HFFc6 (cell line): ENCODE measurements at regions not wholly inside any gene's neighbourhood (a gene's known extent, or its start where the extent isn't known, plus 50 kb on each side); places are given as distances from the start of the nearest gene placed in this dataset.

ENCODE experiments used
- DNase-seq: peaks from one replicate; pipeline ENCODE4 v3.0.0-alpha.2; 2018
- H3K27ac Mint-ChIP-seq: 2 replicates; pipeline ENCODE4 v1.8.0; 2020; ENCODE audit warnings: mild to moderate bottlenecking, mixed read lengths
- H3K27me3 Mint-ChIP-seq: 2 replicates; pipeline ENCODE4 v1.8.0; 2021; ENCODE audit warnings: mild to moderate bottlenecking, moderate library complexity, mixed read lengths; ENCODE audit not compliant: insufficient read depth
- H3K36me3 Mint-ChIP-seq: 2 replicates; pipeline ENCODE4 v1.8.0; 2021; ENCODE audit warnings: low read depth, mixed read lengths
- H3K4me1 Mint-ChIP-seq: 2 replicates; pipeline ENCODE4 v1.8.0; 2020; ENCODE audit warnings: low read depth, mixed read lengths
- H3K4me3 Mint-ChIP-seq: 2 replicates; pipeline ENCODE4 v1.8.0; 2020; ENCODE audit warnings: mild to moderate bottlenecking, moderate library complexity, mixed read lengths
- H3K9me3 Mint-ChIP-seq: 2 replicates; pipeline ENCODE4 v1.8.0; 2020; ENCODE audit warnings: mild to moderate bottlenecking, mixed read lengths
- CTCF ChIP-seq: fragments of 200-600 bp; sonication (generic); IDR thresholded peaks from 2 replicates; pipeline ENCODE4 v1.5.0; 2021; ENCODE audit warnings: antibody characterized with exemption, mild to moderate bottlenecking

- no peak overlapping the region for H3K27ac Mint-ChIP-seq
Measured at GRCh38 chr2:136191041-136191440, 73.1 kb upstream of the CXCR4 start.

GRCh38 chr2:136189221-136189782 is 71.4 kb upstream of the CXCR4 start:
- H3K27ac Mint-ChIP-seq = no peak overlapping the region
- no peak overlapping the region for H3K4me3 Mint-ChIP-seq
- no peak for TF ChIP-seq CTCF
- peaks cover 25% of the 10 kb centered on the region for H3K9me3 Mint-ChIP-seq
- H3K4me1 Mint-ChIP-seq = no peaks in the 10 kb centered on the region
- H3K36me3 Mint-ChIP-seq = no peaks in the 10 kb centered on the region
- no peaks in the 10 kb centered on the region; the same call in 1 of the 2 replicates for H3K27me3 Mint-ChIP-seq
- no peak for DNase-seq

More at GRCh38 chr2:136191041-136191440, 73.1 kb upstream of the CXCR4 start:
- Mint-ChIP-seq H3K27me3 (no peaks in the 10 kb centered on the region; the same call in 1 of the 2 replicates), H3K9me3 (peaks cover 22% of the 10 kb centered on the region), H3K4me1 (no peaks in the 10 kb centered on the region), H3K4me3 (no peak overlapping the region), H3K36me3 (no peaks in the 10 kb centered on the region)
- DNase-seq = no peak
- no peak for TF ChIP-seq CTCF

GRCh38 chr2:136188086-136188485 is 70.1 kb upstream of the CXCR4 start:
- H3K9me3 Mint-ChIP-seq = peaks cover 25% of the 10 kb centered on the region

GRCh38 chr2:136185981-136186776 is 68.2 kb upstream of the CXCR4 start:
- Mint-ChIP-seq H3K27ac (no peak overlapping the region), H3K4me1 (no peaks in the 10 kb centered on the region), H3K27me3 (no peaks in the 10 kb centered on the region), H3K4me3 (no peak overlapping the region), H3K9me3 (peaks cover 32% of the 10 kb centered on the region), H3K36me3 (no peaks in the 10 kb centered on the region)
- DNase-seq = no peak
- no peak for TF ChIP-seq CTCF

More at GRCh38 chr2:136188086-136188485, 70.1 kb upstream of the CXCR4 start:
- Mint-ChIP-seq H3K27me3 (no peaks in the 10 kb centered on the region; the same call in 1 of the 2 replicates), H3K36me3 (no peaks in the 10 kb centered on the region), H3K4me1 (no peaks in the 10 kb centered on the region), H3K4me3 (no peak overlapping the region), H3K27ac (no peak overlapping the region)
- no peak for TF ChIP-seq CTCF
- DNase-seq = no peak

- peaks cover 45% of the 10 kb centered on the region for H3K9me3 Mint-ChIP-seq
- no peaks in the 10 kb centered on the region for H3K27me3 Mint-ChIP-seq
- no peak overlapping the region for H3K27ac Mint-ChIP-seq
- no peaks in the 10 kb centered on the region for H3K4me1 Mint-ChIP-seq
- no peak for TF ChIP-seq CTCF
- DNase-seq = no peak
- no peak overlapping the region for H3K4me3 Mint-ChIP-seq
- H3K36me3 Mint-ChIP-seq = no peaks in the 10 kb centered on the region
Measured at GRCh38 chr2:136183097-136183496, 65.1 kb upstream of the CXCR4 start.
